ENCODE measurements at regions not wholly inside any gene's neighbourhood (a gene's known extent, or its start where the extent isn't known, plus 50 kb on each side); places are given as distances from the start of the nearest gene placed in this dataset.

GRCh38 chrX:118207831-118208453 lies 91.3 kb upstream of the KLHL13 start:
- Histone ChIP-seq H2AFZ (ENCODE audit: low read depth, low read length) (no peak overlapping the region), H3K4me2 (ENCODE audit: insufficient read depth, low read length) (no peak overlapping the region), H3K9me1 (ENCODE audit: control insufficient read depth, insufficient read depth, low read length) (no peaks in the 10 kb centered on the region), H3K9me3 (replicated peaks; ENCODE audit: control insufficient read depth, insufficient read depth, low read depth, low read length) (no peaks in the 10 kb centered on the region), H3K4me1 (replicated peaks in 1 of 2; ENCODE audit: control insufficient read depth in 2 of 2, insufficient read depth in 2 of 2, low read length in 2 of 2) (no peaks in the 10 kb centered on the region), H3K4me3 (no peak overlapping the region), H3K79me2 (ENCODE audit: control insufficient read depth, insufficient read depth, low read length) (no peaks in the 10 kb centered on the region), H3K27me3 (ENCODE audit: control insufficient read depth in 2 of 2, insufficient read depth in 2 of 2, low read length in 2 of 2) (no peaks in the 10 kb centered on the region), H4K20me1 (replicated peaks; ENCODE audit: control insufficient read depth, insufficient read depth, low read length) (no peaks in the 10 kb centered on the region), H3K9ac (ENCODE audit: insufficient read depth in 1 of 2, low read depth in 2 of 2, low read length in 2 of 2) (no peak overlapping the region), H3K36me3 (ENCODE audit: control insufficient read depth, insufficient read depth, low read length) (no peaks in the 10 kb centered on the region), H3K27ac (ENCODE audit: extremely low read depth, low read depth, low read length) (no peak overlapping the region)
- POLR2A ChIA-PET: no interaction called here
- ATAC-seq (no peak), DNase-seq (ENCODE audit: extremely low read depth in 1 of 4, low spot score in 3 of 4) (no peak), FAIRE-seq (no peak)
- WGBS (ENCODE audit: insufficient coverage, low coverage, missing lambda C conversion rate): 5% methylated on average over 3 of the region's 3 CpGs
- intact Hi-C loops (cut with micrococcal nuclease) (no loop called here), in situ Hi-C loops (cut with MboI) (no loop called here)
- BruUV-seq (replicated peaks): no TSS peak
- TF ChIP-seq CGGBP1 (CRISPR knock-in tag; IDR thresholded peaks at IDR 0.05): no peak
- no peak for TF ChIP-seq MTA3 (IDR thresholded peaks at IDR 0.05; ENCODE audit: borderline replicate concordance)
- CTCF ChIA-PET (ENCODE audit: low intra/inter-chr PET ratio): no interaction called here

GRCh38 chrX:118208481-118208880 lies 91.9 kb upstream of the KLHL13 start:
- DNase-seq (ENCODE audit: extremely low read depth in 1 of 4, low spot score in 3 of 4): no peak
- H3K36me3 ChIP-seq (ENCODE audit: control insufficient read depth, insufficient read depth, low read length): no peaks in the 10 kb centered on the region
- H3K27me3 ChIP-seq (ENCODE audit: control insufficient read depth in 2 of 2, insufficient read depth in 2 of 2, low read length in 2 of 2): no peaks in the 10 kb centered on the region
- POLR2A ChIA-PET: no interaction called here
- intact Hi-C loops (cut with micrococcal nuclease) (no loop called here), in situ Hi-C loops (cut with MboI) (no loop called here)
- H3K9me1 ChIP-seq (ENCODE audit: control insufficient read depth, insufficient read depth, low read length): no peaks in the 10 kb centered on the region
- H2AFZ ChIP-seq (ENCODE audit: low read depth, low read length): no peak overlapping the region
- no peak overlapping the region for H3K9ac ChIP-seq (ENCODE audit: insufficient read depth in 1 of 2, low read depth in 2 of 2, low read length in 2 of 2)
- no peak overlapping the region for H3K4me2 ChIP-seq (ENCODE audit: insufficient read depth, low read length)
- no peaks in the 10 kb centered on the region for H3K79me2 ChIP-seq (ENCODE audit: control insufficient read depth, insufficient read depth, low read length)
- no peak for ATAC-seq
- no peaks in the 10 kb centered on the region for H4K20me1 ChIP-seq (replicated peaks; ENCODE audit: control insufficient read depth, insufficient read depth, low read length)
- no peak for FAIRE-seq
- CTCF ChIA-PET (ENCODE audit: low intra/inter-chr PET ratio): no interaction called here
- no peak overlapping the region for H3K27ac ChIP-seq (ENCODE audit: extremely low read depth, low read depth, low read length)
- 3% methylated on average over 4 of the region's 4 CpGs for WGBS (ENCODE audit: insufficient coverage, low coverage, missing lambda C conversion rate)
- H3K4me1 ChIP-seq (replicated peaks in 1 of 2; ENCODE audit: control insufficient read depth in 2 of 2, insufficient read depth in 2 of 2, low read length in 2 of 2): no peaks in the 10 kb centered on the region
- H3K4me3 ChIP-seq: no peak overlapping the region
- no TSS peak for BruUV-seq (replicated peaks)
- H3K9me3 ChIP-seq (replicated peaks; ENCODE audit: control insufficient read depth, insufficient read depth, low read depth, low read length): no peaks in the 10 kb centered on the region
- TF ChIP-seq ETS2 (tag; IDR thresholded peaks at IDR 0.05; ENCODE audit: borderline replicate concordance, poor library complexity, severe bottlenecking): no peak
- TF ChIP-seq TCF3 (CRISPR knock-in tag; IDR thresholded peaks at IDR 0.05): no peak
- TF ChIP-seq GTF2B (IDR thresholded peaks at IDR 0.05; ENCODE audit: extremely low read depth, insufficient read length): no peak
- TF ChIP-seq HNRNPLL (IDR thresholded peaks at IDR 0.05; ENCODE audit: low read depth, low read length, poor library complexity, severe bottlenecking): no peak
- TF ChIP-seq ZNF695 (CRISPR knock-in tag; IDR thresholded peaks at IDR 0.05): no peak
- no peak for TF ChIP-seq NFE2L1 (tag; IDR thresholded peaks at IDR 0.05; ENCODE audit: borderline replicate concordance, low read depth)
- no peak for TF ChIP-seq YY1 (IDR thresholded peaks at IDR 0.05; ENCODE audit: borderline replicate concordance in 1 of 3, control insufficient read depth in 1 of 3, extremely low read depth in 1 of 3, insufficient read depth in 3 of 3, insufficient read length in 1 of 3, insufficient replicate concordance in 2 of 3, low read depth in 1 of 3, low read length in 2 of 3)
- no peak for TF ChIP-seq POLR3G (IDR thresholded peaks at IDR 0.05; ENCODE audit: extremely low read depth, insufficient read length, insufficient replicate concordance)
- TF ChIP-seq SMARCA5 (IDR thresholded peaks at IDR 0.05): no peak
- TF ChIP-seq CREBBP (IDR thresholded peaks at IDR 0.05; ENCODE audit: low read depth, low read length): no peak
- TF ChIP-seq ZNF311 (CRISPR knock-in tag; IDR thresholded peaks at IDR 0.05): no peak
- no peak for TF ChIP-seq ILF3 (IDR thresholded peaks at IDR 0.05; ENCODE audit: borderline replicate concordance)
